Right atrium auricular region (tissue), 2 donors: ENCODE measurements at regions not wholly inside any gene's neighbourhood (a gene's known extent, or its start where the extent isn't known, plus 50 kb on each side); places are given as distances from the start of the nearest gene placed in this dataset.

Experiments
- DNase-seq: peaks from one replicate; pipeline ENCODE4 v3.0.0-alpha.2; 2019; ENCODE audit warnings: low spot score
- H3K27ac ChIP-seq, 2 donors: fragments of 200-600 bp; sonication (generic); 1 replicate in 1 of 2; 2 replicates in 1 of 2; pipeline ENCODE4 v1.5.1; 2016 to 2019
- H3K27me3 ChIP-seq, 2 donors: fragments of 200-600 bp; sonication (generic); one replicate each; pipeline versions ENCODE4 v1.5.1 to v1.6.0; 2017 to 2019
- H3K36me3 ChIP-seq: fragments of 200-600 bp; sonication (generic); one replicate; pipeline ENCODE4 v1.5.1; 2016
- H3K4me1 ChIP-seq, 2 donors: fragments of 200-600 bp; sonication (generic); one replicate each; pipeline versions ENCODE4 v1.5.1 to v1.6.0; 2017 to 2019
- H3K4me3 ChIP-seq, 2 donors: fragments of 200-600 bp; sonication (generic); 1 replicate in 1 of 2; 2 replicates in 1 of 2; pipeline ENCODE4 v1.5.1; 2017 to 2019; ENCODE audit warnings: mild to moderate bottlenecking in 1 of 2, moderate library complexity in 1 of 2
- H3K9me3 ChIP-seq, 2 donors: fragments of 200-600 bp; sonication (generic); one replicate each; pipeline ENCODE4 v1.5.1; 2019
- TF ChIP-seq, protein P1 (sequence below), 2 donors: fragments of 200-600 bp; sonication (generic); IDR thresholded peaks; one replicate each; pipeline ENCODE4 v1.5.1; 2019; ENCODE audit warnings: antibody characterized with exemption in 2 of 2

DNA sequence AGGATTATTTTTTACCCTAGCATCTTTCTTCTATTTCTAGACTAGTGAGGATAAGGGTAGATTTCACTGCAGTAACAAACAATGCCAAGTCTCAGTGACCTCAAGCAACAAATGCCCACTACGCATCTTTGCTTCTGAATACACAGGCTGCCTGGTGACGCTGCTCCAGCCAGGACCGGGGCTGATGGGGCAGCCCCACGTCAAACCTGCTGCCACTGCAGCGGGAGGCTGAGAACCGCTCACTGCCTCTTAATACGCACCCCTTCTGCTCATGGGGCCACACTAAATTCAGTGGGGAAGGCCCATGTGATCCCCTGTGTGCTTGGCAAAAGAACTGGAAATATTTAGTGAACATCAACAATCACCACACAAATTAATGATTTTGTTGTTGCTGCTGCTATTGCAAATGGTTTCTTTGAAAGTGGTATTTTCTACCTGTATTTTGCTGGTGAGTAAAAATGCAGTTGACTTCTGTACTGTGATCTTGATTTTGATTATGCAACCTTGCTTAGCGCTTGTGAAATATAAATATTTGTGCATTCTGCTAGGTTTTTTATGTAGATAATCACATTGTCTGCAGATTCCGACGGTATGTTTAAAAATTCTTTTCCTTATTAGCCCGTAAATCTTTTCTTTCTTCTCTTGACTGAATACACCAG, 139.5 kb upstream of the SPACA7 start:
- TF ChIP-seq, protein P1, sequence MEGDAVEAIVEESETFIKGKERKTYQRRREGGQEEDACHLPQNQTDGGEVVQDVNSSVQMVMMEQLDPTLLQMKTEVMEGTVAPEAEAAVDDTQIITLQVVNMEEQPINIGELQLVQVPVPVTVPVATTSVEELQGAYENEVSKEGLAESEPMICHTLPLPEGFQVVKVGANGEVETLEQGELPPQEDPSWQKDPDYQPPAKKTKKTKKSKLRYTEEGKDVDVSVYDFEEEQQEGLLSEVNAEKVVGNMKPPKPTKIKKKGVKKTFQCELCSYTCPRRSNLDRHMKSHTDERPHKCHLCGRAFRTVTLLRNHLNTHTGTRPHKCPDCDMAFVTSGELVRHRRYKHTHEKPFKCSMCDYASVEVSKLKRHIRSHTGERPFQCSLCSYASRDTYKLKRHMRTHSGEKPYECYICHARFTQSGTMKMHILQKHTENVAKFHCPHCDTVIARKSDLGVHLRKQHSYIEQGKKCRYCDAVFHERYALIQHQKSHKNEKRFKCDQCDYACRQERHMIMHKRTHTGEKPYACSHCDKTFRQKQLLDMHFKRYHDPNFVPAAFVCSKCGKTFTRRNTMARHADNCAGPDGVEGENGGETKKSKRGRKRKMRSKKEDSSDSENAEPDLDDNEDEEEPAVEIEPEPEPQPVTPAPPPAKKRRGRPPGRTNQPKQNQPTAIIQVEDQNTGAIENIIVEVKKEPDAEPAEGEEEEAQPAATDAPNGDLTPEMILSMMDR (IDR thresholded peaks at IDR 0.05), result no peak
- H3K4me1 ChIP-seq, result no peaks in the 10 kb centered on the region
- no peak overlapping the region for H3K27ac ChIP-seq
- H3K4me3 ChIP-seq, result no peak overlapping the region
- no peaks in the 10 kb centered on the region for H3K9me3 ChIP-seq
- H3K27me3 ChIP-seq, result no peaks in the 10 kb centered on the region
- DNase-seq, result no peak
- no peaks in the 10 kb centered on the region for H3K36me3 ChIP-seq

DNA sequence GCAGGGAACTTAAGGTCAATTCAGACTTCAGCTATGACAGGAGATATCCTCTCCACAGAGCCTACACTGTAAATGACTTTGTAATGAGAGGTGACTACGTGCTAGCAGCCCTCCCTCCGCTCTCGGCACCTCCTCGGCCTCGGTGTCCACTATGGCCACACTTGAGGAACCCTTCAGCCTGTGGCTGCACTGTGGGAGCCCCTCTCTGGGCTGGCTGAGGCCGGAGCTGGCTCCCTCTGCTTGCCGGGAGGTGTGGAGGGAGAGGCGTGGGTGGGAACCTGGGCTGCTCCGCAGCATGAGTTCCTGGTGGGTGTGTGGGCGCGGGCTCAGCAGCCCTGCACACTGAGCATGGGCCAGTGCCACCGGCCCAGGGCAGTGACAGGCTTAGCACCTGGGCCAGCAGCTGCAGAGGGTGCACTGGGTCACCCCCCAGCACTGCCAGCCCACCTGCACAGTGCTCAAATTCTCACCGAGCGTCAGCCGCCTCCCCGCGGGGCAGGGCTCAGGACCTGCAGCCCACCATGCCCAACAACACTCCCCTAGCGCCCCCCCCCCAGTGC, 137.6 kb upstream of the SPACA7 start:
- Histone ChIP-seq H3K9me3 (no peaks in the 10 kb centered on the region), H3K27ac (no peak overlapping the region), H3K4me1 (no peaks in the 10 kb centered on the region), H3K36me3 (no peaks in the 10 kb centered on the region), H3K27me3 (no peaks in the 10 kb centered on the region), H3K4me3 (no peak overlapping the region)
- DNase-seq, result no peak
- TF ChIP-seq, protein P1 (IDR thresholded peaks at IDR 0.05), result no peak

- H3K9me3 ChIP-seq, result no peaks in the 10 kb centered on the region
- H3K27ac ChIP-seq, result no peak overlapping the region
- TF ChIP-seq, protein P1 (IDR thresholded peaks at IDR 0.05), result no peak
- no peak overlapping the region for H3K4me3 ChIP-seq
- no peak for DNase-seq
- H3K27me3 ChIP-seq, result no peaks in the 10 kb centered on the region
- H3K36me3 ChIP-seq, result no peaks in the 10 kb centered on the region
- no peaks in the 10 kb centered on the region for H3K4me1 ChIP-seq
Observed at GRCh38 chr13:112240076-112240475, 136.1 kb upstream of the SPACA7 start.

DNA sequence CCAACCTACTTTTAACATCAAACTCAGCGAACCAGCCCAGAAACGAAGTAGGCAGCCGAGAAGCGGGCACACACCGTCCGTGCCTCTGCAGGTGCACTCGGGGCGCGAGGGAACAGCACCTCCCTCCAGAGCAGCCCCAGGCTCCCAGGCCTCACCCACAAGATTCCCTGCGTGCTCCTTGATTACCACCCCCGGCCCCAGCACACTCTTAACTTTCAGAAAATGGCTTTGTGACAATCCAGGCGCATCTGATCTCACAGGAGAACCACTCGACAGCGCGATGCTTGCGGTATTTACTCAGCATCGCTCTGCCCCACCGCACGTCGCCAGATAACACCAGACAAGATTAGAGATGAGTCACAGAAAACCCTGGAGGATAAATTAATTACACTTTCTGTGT, 134.9 kb upstream of the SPACA7 start:
- Histone ChIP-seq H3K4me1 (no peaks in the 10 kb centered on the region), H3K27ac (no peak overlapping the region), H3K36me3 (no peaks in the 10 kb centered on the region), H3K9me3 (no peaks in the 10 kb centered on the region), H3K27me3 (no peaks in the 10 kb centered on the region), H3K4me3 (no peak overlapping the region)
- DNase-seq, result no peak
- TF ChIP-seq, protein P1 (IDR thresholded peaks at IDR 0.05), result no peak

DNA sequence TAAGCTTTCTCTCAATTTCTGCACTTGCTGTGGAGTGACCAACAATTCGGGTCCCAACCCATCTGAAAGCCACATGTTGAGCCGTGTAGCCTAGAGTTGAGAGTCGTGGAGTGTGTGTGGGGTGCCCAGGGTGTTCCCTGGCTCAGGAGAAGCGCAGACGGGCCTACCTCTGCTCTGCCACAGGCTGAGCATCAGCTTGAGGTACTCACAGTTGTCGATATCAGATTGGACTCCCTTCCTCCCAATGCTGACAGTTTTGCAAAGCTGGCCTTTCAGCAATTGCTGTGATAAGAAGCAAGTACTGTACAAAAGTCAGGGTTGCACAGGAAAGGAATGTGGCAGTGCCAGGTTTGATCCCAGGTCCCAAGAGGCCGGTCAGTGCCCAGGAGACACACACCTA, 133.4 kb upstream of the SPACA7 start:
- H3K9me3 ChIP-seq, result no peaks in the 10 kb centered on the region
- H3K27me3 ChIP-seq, result no peaks in the 10 kb centered on the region
- TF ChIP-seq, protein P1 (IDR thresholded peaks at IDR 0.05), result no peak
- no peaks in the 10 kb centered on the region for H3K36me3 ChIP-seq
- H3K4me3 ChIP-seq, result no peak overlapping the region
- no peaks in the 10 kb centered on the region for H3K4me1 ChIP-seq
- DNase-seq, result peak; percentile 43
- H3K27ac ChIP-seq, result no peak overlapping the region

GRCh38 chr13:112244061-112244460, 132.1 kb upstream of the SPACA7 start:
- Histone ChIP-seq H3K4me1 (no peaks in the 10 kb centered on the region), H3K36me3 (no peaks in the 10 kb centered on the region), H3K4me3 (no peak overlapping the region), H3K27ac (no peak overlapping the region), H3K27me3 (no peaks in the 10 kb centered on the region), H3K9me3 (no peaks in the 10 kb centered on the region)
- DNase-seq, result peak; percentile 28
- TF ChIP-seq, protein P1 (IDR thresholded peaks at IDR 0.05), result no peak
